GM23338 (cell line): ENCODE measurements at regions not wholly inside any gene's neighbourhood (a gene's known extent, or its start where the extent isn't known, plus 50 kb on each side); places are given as distances from the start of the nearest gene placed in this dataset.

Experiments used
- ATAC-seq: fragments of 200-7000 bp; cut with Tn5 transposase; 3 replicates; pipeline ENCODE4 v1.9.1; 2020
- DNase-seq: peaks from one replicate; pipeline ENCODE4 v3.0.0-alpha.2; 2015; ENCODE audit warnings: low spot score
- H2AFZ ChIP-seq: fragments of 200-600 bp; sonication (generic); 2 replicates; pipeline ENCODE4 v1.8.0; 2016; ENCODE audit warnings: antibody characterized with exemption, mild to moderate bottlenecking, moderate library complexity
- H3F3A ChIP-seq: fragments of 200-600 bp; sonication (generic); replicated peaks from 2 replicates; pipeline ENCODE4 v1.8.0; 2017; ENCODE audit warnings: antibody characterized with exemption, mixed run types, low read depth
- H3K27ac ChIP-seq: fragments of 200-600 bp; sonication (generic); 2 replicates; pipeline ENCODE4 v1.6.1; 2016; ENCODE audit warnings: low read depth
- H3K27me3 ChIP-seq: fragments of 200-600 bp; sonication (generic); 2 replicates; pipeline ENCODE4 v1.8.0; 2016; ENCODE audit warnings: mild to moderate bottlenecking, mixed run types, moderate library complexity; ENCODE audit not compliant: insufficient read depth
- H3K36me3 ChIP-seq: fragments of 200-600 bp; sonication (generic); 2 replicates; pipeline ENCODE4 v1.8.0; 2016; ENCODE audit warnings: mild to moderate bottlenecking; ENCODE audit not compliant: insufficient read depth
- H3K4me1 ChIP-seq: fragments of 200-600 bp; sonication (generic); 2 replicates; pipeline ENCODE4 v1.8.0; 2016; ENCODE audit warnings: mild to moderate bottlenecking, moderate library complexity; ENCODE audit not compliant: insufficient read depth
- H3K4me2 ChIP-seq: fragments of 200-600 bp; sonication (generic); 2 replicates; pipeline ENCODE4 v1.7.1; 2017; ENCODE audit warnings: mixed run types
- H3K4me3 ChIP-seq: fragments of 200-600 bp; sonication (generic); 2 replicates; pipeline ENCODE4 v1.6.1; 2016; ENCODE audit warnings: mixed run types
- H3K79me2 ChIP-seq: fragments of 200-600 bp; sonication (generic); replicated peaks from 2 replicates; pipeline ENCODE4 v1.8.0; 2017; ENCODE audit warnings: mild to moderate bottlenecking; ENCODE audit not compliant: insufficient read depth
- H3K9me2 ChIP-seq: fragments of 200-600 bp; sonication (generic); 2 replicates; pipeline ENCODE4 v1.8.0; 2017; ENCODE audit not compliant: insufficient read depth
- H4K20me1 ChIP-seq: fragments of 200-600 bp; sonication (generic); replicated peaks from 2 replicates; pipeline ENCODE4 v1.8.0; 2017; ENCODE audit warnings: mild to moderate bottlenecking; ENCODE audit not compliant: insufficient read depth
- H3K27ac Mint-ChIP-seq: 2 replicates; pipeline ENCODE4 v1.8.0; 2020; ENCODE audit warnings: inconsistent platforms, mild to moderate bottlenecking, moderate library complexity, mixed read lengths
- H3K27me3 Mint-ChIP-seq: 3 replicates; pipeline ENCODE4 v1.8.0; 2022; ENCODE audit warnings: low read depth, mild to moderate bottlenecking, moderate library complexity, mixed read lengths, inconsistent platforms; ENCODE audit not compliant: insufficient read depth, poor library complexity
- H3K36me3 Mint-ChIP-seq: 3 replicates; pipeline ENCODE4 v1.8.0; 2021; ENCODE audit warnings: low read depth, mild to moderate bottlenecking, inconsistent platforms, moderate library complexity, mixed read lengths
- H3K4me1 Mint-ChIP-seq: 3 replicates; pipeline ENCODE4 v1.8.0; 2020; ENCODE audit warnings: mild to moderate bottlenecking, inconsistent platforms, mixed read lengths
- H3K4me3 Mint-ChIP-seq: 3 replicates; pipeline ENCODE4 v1.8.0; 2021; ENCODE audit warnings: moderate library complexity, mild to moderate bottlenecking, inconsistent platforms, mixed read lengths
- H3K9me3 Mint-ChIP-seq: 3 replicates; pipeline ENCODE4 v1.8.0; 2020; ENCODE audit warnings: moderate library complexity, mild to moderate bottlenecking, inconsistent platforms, mixed read lengths
- CTCF ChIP-seq, 2 experiments: fragments of 200-600 bp in 1 of 2; sonication (generic) in 1 of 2; conservative IDR thresholded peaks; 2 replicates each; pipeline versions ENCODE4 v1.5.1 to v1.6.1; 2016 to 2017; ENCODE audit warnings: antibody characterized with exemption in 2 of 2, low read depth in 2 of 2, mild to moderate bottlenecking in 2 of 2, moderate library complexity in 1 of 2
- EZH2 ChIP-seq: fragments of 200-600 bp; sonication (generic); IDR thresholded peaks from one replicate; pipeline ENCODE4 v1.8.0; 2017; ENCODE audit warnings: antibody characterized with exemption, mild to moderate bottlenecking, low read depth; ENCODE audit not compliant: unreplicated experiment
- NANOG ChIP-seq: IDR thresholded peaks from 2 replicates; pipeline ENCODE4 v1.6.1; 2016; ENCODE audit warnings: antibody characterized with exemption, borderline replicate concordance
- POLR2AphosphoS5 ChIP-seq: IDR thresholded peaks from 2 replicates; pipeline ENCODE4 v1.6.1; 2016; ENCODE audit warnings: antibody characterized with exemption, low read depth
- STAT1 ChIP-seq: IDR thresholded peaks from one replicate; pipeline ENCODE4 v1.6.1; 2016; ENCODE audit warnings: antibody characterized with exemption; ENCODE audit not compliant: unreplicated experiment
- ZNF114 ChIP-seq: fragments of 250-450 bp; sonication (Bioruptor Pico); IDR thresholded peaks from 2 replicates; pipeline ENCODE4 v1.5.0; 2020; ENCODE audit warnings: mild to moderate bottlenecking, moderate library complexity
- ZNF331 ChIP-seq: fragments of 250-450 bp; sonication (Bioruptor Pico); IDR thresholded peaks from 2 replicates; pipeline ENCODE4 v1.5.0; 2020; ENCODE audit warnings: low read depth, mild to moderate bottlenecking, moderate library complexity
- ZNF462 ChIP-seq: fragments of 250-450 bp; sonication (Bioruptor Pico); IDR thresholded peaks from 2 replicates; pipeline ENCODE4 v1.5.0; 2020; ENCODE audit warnings: mild to moderate bottlenecking, moderate library complexity

GRCh38 chr16:72523087-72523486 is 351.1 kb upstream of the PMFBP1 start (continued):
- no peak for TF ChIP-seq ZNF462 (CRISPR knock-in tag)
- no peak for TF ChIP-seq POLR2AphosphoS5
- TF ChIP-seq ZNF114 (CRISPR knock-in tag), result no peak

GRCh38 chr16:72517154-72517553 is 345.2 kb upstream of the PMFBP1 start:
- no peaks in the 10 kb centered on the region for H3K27me3 Mint-ChIP-seq
- Histone ChIP-seq H3K4me3 (no peak overlapping the region), H3K4me1 (no peaks in the 10 kb centered on the region), H3K27ac (no peak overlapping the region), H3K4me2 (no peak overlapping the region), H3K9me2 (no peaks in the 10 kb centered on the region), H3F3A (no peaks in the 10 kb centered on the region), H4K20me1 (no peaks in the 10 kb centered on the region), H3K79me2 (no peaks in the 10 kb centered on the region), H2AFZ (no peak overlapping the region), H3K27me3 (no peaks in the 10 kb centered on the region), H3K36me3 (peaks cover 3% of the 10 kb centered on the region; the same call in 1 of the 2 replicates)
- no peak for TF ChIP-seq EZH2
- no peak for TF ChIP-seq STAT1
- TF ChIP-seq NANOG, result no peak
- TF ChIP-seq CTCF (conservative IDR thresholded peaks at IDR 0.05; ENCODE audit: low read depth in 2 of 2), result no peak
- TF ChIP-seq ZNF331 (CRISPR knock-in tag), result no peak
- DNase-seq (no peak), ATAC-seq (no peak)
- no peak overlapping the region for H3K4me3 Mint-ChIP-seq
- H3K9me3 Mint-ChIP-seq, result peaks cover 11% of the 10 kb centered on the region; the same call in 2 of the 3 replicates
- H3K36me3 Mint-ChIP-seq, result peaks cover 24% of the 10 kb centered on the region
- H3K4me1 Mint-ChIP-seq, result no peaks in the 10 kb centered on the region
- H3K27ac Mint-ChIP-seq, result no peak overlapping the region
